Hematopoietic multipotent progenitor cell treated with erythropoietin and hydrocortisone succinate and interleukin-3 and kit ligand, for 4 days (in vitro differentiated cells): ENCODE measurements at regions not wholly inside any gene's neighbourhood (a gene's known extent, or its start where the extent isn't known, plus 50 kb on each side); places are given as distances from the start of the nearest gene placed in this dataset.

Experiments
- DNase-seq: peaks from one replicate; pipeline ENCODE4 v3.0.0-alpha.2; 2015

- DNase-seq: no peak
Observed at GRCh38 chr14:58731465-58732293, 93.9 kb downstream of the DACT1 start.

- DNase-seq: no peak
Observed at GRCh38 chr14:58732387-58732786, 94.6 kb downstream of the DACT1 start.

- no peak for DNase-seq
Observed at GRCh38 chr14:58733451-58734208, 95.9 kb downstream of the DACT1 start.

GRCh38 chr14:58735596-58735995 lies 97.8 kb downstream of the DACT1 start:
- no peak for DNase-seq

- DNase-seq: no peak
Observed at GRCh38 chr14:58736606-58737005, 98.8 kb downstream of the DACT1 start.

- no peak for DNase-seq
Observed at GRCh38 chr14:58737511-58737910, 99.7 kb downstream of the DACT1 start.

GRCh38 chr14:58738189-58738836 lies 100.6 kb downstream of the DACT1 start:
- no peak for DNase-seq

- DNase-seq: no peak
Observed at GRCh38 chr14:58738876-58739275, 101.1 kb downstream of the DACT1 start.

- DNase-seq: no peak
Observed at GRCh38 chr14:58739674-58740073, 101.9 kb downstream of the DACT1 start.

GRCh38 chr14:58740379-58740935 lies 102.7 kb downstream of the DACT1 start:
- DNase-seq: no peak

GRCh38 chr14:58744801-58745394 lies 107.1 kb downstream of the DACT1 start:
- DNase-seq: no peak

- DNase-seq: no peak
Observed at GRCh38 chr14:58746261-58746660, 108.5 kb downstream of the DACT1 start.

GRCh38 chr14:58746701-58747100 lies 108.9 kb downstream of the DACT1 start:
- DNase-seq: no peak

- peak; percentile 87 for DNase-seq
Observed at GRCh38 chr14:58747181-58747580, 109.4 kb downstream of the DACT1 start.

GRCh38 chr14:58748251-58748650 lies 110.5 kb downstream of the DACT1 start:
- DNase-seq: peak; percentile 13

GRCh38 chr14:58749066-58749669 lies 111.4 kb downstream of the DACT1 start:
- DNase-seq: peak; percentile 92

GRCh38 chr14:58750321-58751269 lies 112.8 kb downstream of the DACT1 start:
- no peak for DNase-seq

GRCh38 chr14:58751788-58752187 lies 114.0 kb downstream of the DACT1 start:
- no peak for DNase-seq

GRCh38 chr14:58752289-58752688 lies 114.5 kb downstream of the DACT1 start:
- no peak for DNase-seq

GRCh38 chr14:58752771-58753201 lies 115.0 kb downstream of the DACT1 start:
- DNase-seq: peak; percentile 74
